Memory B cell (primary cell): ENCODE measurements at regions not wholly inside any gene's neighbourhood (a gene's known extent, or its start where the extent isn't known, plus 50 kb on each side); places are given as distances from the start of the nearest gene placed in this dataset.

Experiments
- ATAC-seq: fragments of 150-1000 bp; cut with Tn5 transposase; 2 replicates; pipeline ENCODE4 v1.10.0; 2021; ENCODE audit warnings: low read depth, mild to moderate bottlenecking, moderate library complexity
- DNase-seq, 2 donors: peaks; one replicate each; pipeline ENCODE4 v3.0.0; 2022; ENCODE audit warnings: low spot score in 2 of 2
- H3K27ac Mint-ChIP-seq: one replicate; pipeline ENCODE4 v1.8.0; 2022; ENCODE audit warnings: mild to moderate bottlenecking, moderate library complexity, mixed read lengths
- H3K27me3 Mint-ChIP-seq: one replicate; pipeline ENCODE4 v1.8.0; 2022; ENCODE audit warnings: mixed read lengths
- H3K36me3 Mint-ChIP-seq: one replicate; pipeline ENCODE4 v1.8.0; 2022; ENCODE audit warnings: mild to moderate bottlenecking, mixed read lengths
- H3K4me1 Mint-ChIP-seq: one replicate; pipeline ENCODE4 v1.8.0; 2022; ENCODE audit warnings: mixed read lengths
- H3K4me3 Mint-ChIP-seq: one replicate; pipeline ENCODE4 v1.8.0; 2022; ENCODE audit warnings: mild to moderate bottlenecking, moderate library complexity, mixed read lengths
- H3K9me3 Mint-ChIP-seq: one replicate; pipeline ENCODE4 v1.8.0; 2022; ENCODE audit warnings: mixed read lengths

GRCh38 chr18:39911716-39912115, 2043.3 kb upstream of the PIK3C3 start:
- H3K27me3 Mint-ChIP-seq: no peaks in the 10 kb centered on the region
- no peak for DNase-seq
- ATAC-seq: no peak
- no peaks in the 10 kb centered on the region for H3K36me3 Mint-ChIP-seq
- H3K9me3 Mint-ChIP-seq: peaks cover 5% of the 10 kb centered on the region
- H3K4me1 Mint-ChIP-seq: no peaks in the 10 kb centered on the region
- no peak overlapping the region for H3K27ac Mint-ChIP-seq
- H3K4me3 Mint-ChIP-seq: no peak overlapping the region

GRCh38 chr18:39909706-39910105, 2045.3 kb upstream of the PIK3C3 start:
- Mint-ChIP-seq H3K27ac (no peak overlapping the region), H3K4me1 (no peaks in the 10 kb centered on the region), H3K4me3 (no peak overlapping the region), H3K27me3 (no peaks in the 10 kb centered on the region), H3K36me3 (no peaks in the 10 kb centered on the region), H3K9me3 (peaks cover 4% of the 10 kb centered on the region)
- DNase-seq (no peak), ATAC-seq (no peak)

- peaks cover 2% of the 10 kb centered on the region for H3K9me3 Mint-ChIP-seq
- H3K4me1 Mint-ChIP-seq: no peaks in the 10 kb centered on the region
- no peak overlapping the region for H3K4me3 Mint-ChIP-seq
- H3K27me3 Mint-ChIP-seq: no peaks in the 10 kb centered on the region
- no peaks in the 10 kb centered on the region for H3K36me3 Mint-ChIP-seq
- no peak for DNase-seq
- no peak overlapping the region for H3K27ac Mint-ChIP-seq
- ATAC-seq: no peak
Observed at GRCh38 chr18:39886136-39886535, 2068.9 kb upstream of the PIK3C3 start.

- Mint-ChIP-seq H3K36me3 (no peaks in the 10 kb centered on the region), H3K4me1 (no peaks in the 10 kb centered on the region), H3K4me3 (no peak overlapping the region), H3K27me3 (no peaks in the 10 kb centered on the region), H3K9me3 (no peaks in the 10 kb centered on the region), H3K27ac (no peak overlapping the region)
- no peak for DNase-seq
- no peak for ATAC-seq
Observed at GRCh38 chr18:39872651-39873050, 2082.4 kb upstream of the PIK3C3 start.

- Mint-ChIP-seq H3K27ac (no peak overlapping the region), H3K9me3 (no peaks in the 10 kb centered on the region), H3K27me3 (no peaks in the 10 kb centered on the region), H3K36me3 (no peaks in the 10 kb centered on the region), H3K4me3 (no peak overlapping the region), H3K4me1 (no peaks in the 10 kb centered on the region)
- no peak for DNase-seq
- ATAC-seq: no peak
Observed at GRCh38 chr18:39871961-39872360, 2083.1 kb upstream of the PIK3C3 start.

- ATAC-seq (no peak), DNase-seq (no peak)
- H3K27ac Mint-ChIP-seq: no peak overlapping the region
- H3K27me3 Mint-ChIP-seq: no peaks in the 10 kb centered on the region
- H3K4me1 Mint-ChIP-seq: no peaks in the 10 kb centered on the region
- peaks cover 1% of the 10 kb centered on the region for H3K9me3 Mint-ChIP-seq
- H3K36me3 Mint-ChIP-seq: no peaks in the 10 kb centered on the region
- no peak overlapping the region for H3K4me3 Mint-ChIP-seq
Observed at GRCh38 chr18:39870591-39870990, 2084.4 kb upstream of the PIK3C3 start.

- H3K4me1 Mint-ChIP-seq: no peaks in the 10 kb centered on the region
- no peaks in the 10 kb centered on the region for H3K36me3 Mint-ChIP-seq
- H3K27me3 Mint-ChIP-seq: no peaks in the 10 kb centered on the region
- no peak overlapping the region for H3K27ac Mint-ChIP-seq
- DNase-seq: no peak
- H3K4me3 Mint-ChIP-seq: no peak overlapping the region
- peaks cover 5% of the 10 kb centered on the region for H3K9me3 Mint-ChIP-seq
- ATAC-seq: no peak
Observed at GRCh38 chr18:39863916-39864315, 2091.1 kb upstream of the PIK3C3 start.

- Mint-ChIP-seq H3K4me1 (no peaks in the 10 kb centered on the region), H3K36me3 (no peaks in the 10 kb centered on the region), H3K9me3 (peaks cover 6% of the 10 kb centered on the region), H3K27me3 (no peaks in the 10 kb centered on the region), H3K4me3 (no peak overlapping the region), H3K27ac (no peak overlapping the region)
- ATAC-seq: no peak
- DNase-seq: no peak
Observed at GRCh38 chr18:39862341-39862740, 2092.7 kb upstream of the PIK3C3 start.

- no peak overlapping the region for H3K27ac Mint-ChIP-seq
- peaks cover 10% of the 10 kb centered on the region for H3K9me3 Mint-ChIP-seq
- H3K27me3 Mint-ChIP-seq: no peaks in the 10 kb centered on the region
- DNase-seq (no peak), ATAC-seq (no peak)
- H3K4me1 Mint-ChIP-seq: no peaks in the 10 kb centered on the region
- no peak overlapping the region for H3K4me3 Mint-ChIP-seq
- no peaks in the 10 kb centered on the region for H3K36me3 Mint-ChIP-seq
Observed at GRCh38 chr18:39854291-39854690, 2100.7 kb upstream of the PIK3C3 start.

GRCh38 chr18:39846265-39846664, 2108.8 kb upstream of the PIK3C3 start:
- H3K4me3 Mint-ChIP-seq: no peak overlapping the region

GRCh38 chr18:39845631-39846030, 2109.4 kb upstream of the PIK3C3 start:
- ATAC-seq (no peak), DNase-seq (no peak)
- Mint-ChIP-seq H3K4me3 (no peak overlapping the region), H3K27ac (no peak overlapping the region), H3K27me3 (no peaks in the 10 kb centered on the region), H3K4me1 (no peaks in the 10 kb centered on the region), H3K9me3 (peaks cover 6% of the 10 kb centered on the region), H3K36me3 (no peaks in the 10 kb centered on the region)

More at GRCh38 chr18:39846265-39846664, 2108.8 kb upstream of the PIK3C3 start:
- DNase-seq (no peak), ATAC-seq (no peak)
- no peak overlapping the region for H3K27ac Mint-ChIP-seq
- H3K9me3 Mint-ChIP-seq: peaks cover 7% of the 10 kb centered on the region
- no peaks in the 10 kb centered on the region for H3K4me1 Mint-ChIP-seq
- H3K27me3 Mint-ChIP-seq: no peaks in the 10 kb centered on the region
- no peaks in the 10 kb centered on the region for H3K36me3 Mint-ChIP-seq

GRCh38 chr18:39845106-39845505, 2109.9 kb upstream of the PIK3C3 start:
- DNase-seq: no peak
- Mint-ChIP-seq H3K27me3 (no peaks in the 10 kb centered on the region), H3K9me3 (peaks cover 4% of the 10 kb centered on the region), H3K4me1 (no peaks in the 10 kb centered on the region), H3K4me3 (no peak overlapping the region), H3K27ac (no peak overlapping the region), H3K36me3 (no peaks in the 10 kb centered on the region)
- ATAC-seq: no peak

GRCh38 chr18:39843546-39843945, 2111.5 kb upstream of the PIK3C3 start:
- Mint-ChIP-seq H3K27me3 (no peaks in the 10 kb centered on the region), H3K9me3 (peaks cover 6% of the 10 kb centered on the region), H3K36me3 (no peaks in the 10 kb centered on the region), H3K4me3 (no peak overlapping the region), H3K27ac (no peak overlapping the region), H3K4me1 (no peaks in the 10 kb centered on the region)
- DNase-seq: no peak
- ATAC-seq: no peak

- Mint-ChIP-seq H3K9me3 (peaks cover 6% of the 10 kb centered on the region), H3K4me1 (no peaks in the 10 kb centered on the region), H3K27ac (no peak overlapping the region), H3K4me3 (no peak overlapping the region), H3K36me3 (no peaks in the 10 kb centered on the region), H3K27me3 (no peaks in the 10 kb centered on the region)
- no peak for DNase-seq
- ATAC-seq: no peak
Observed at GRCh38 chr18:39842366-39842914, 2112.6 kb upstream of the PIK3C3 start.

- ATAC-seq (no peak), DNase-seq (no peak)
- H3K27me3 Mint-ChIP-seq: no peaks in the 10 kb centered on the region
- no peaks in the 10 kb centered on the region for H3K36me3 Mint-ChIP-seq
- H3K27ac Mint-ChIP-seq: no peak overlapping the region
- H3K9me3 Mint-ChIP-seq: peaks cover 6% of the 10 kb centered on the region
- no peaks in the 10 kb centered on the region for H3K4me1 Mint-ChIP-seq
- no peak overlapping the region for H3K4me3 Mint-ChIP-seq
Observed at GRCh38 chr18:39841482-39842365, 2113.3 kb upstream of the PIK3C3 start.
